ENCODE measurements at regions not wholly inside any gene's neighbourhood (a gene's known extent, or its start where the extent isn't known, plus 50 kb on each side); places are given as distances from the start of the nearest gene placed in this dataset.
A peak's percentile ranks its signal among the peaks of the same experiment; 100 is the strongest.

GRCh38 chr1:4494558-4494957 lies 159.9 kb upstream of the AJAP1 start:
- H3K4me3 ChIP-seq (ENCODE audit: low read depth, low read length) = no peak overlapping the region
- TF ChIP-seq CTCF (IDR thresholded peaks at IDR 0.05; ENCODE audit: low read depth, low read length, missing control alignments) = peak; percentile 12
- no peak for DNase-seq (ENCODE audit: low read depth)

GRCh38 chr1:4495809-4496208 lies 158.6 kb upstream of the AJAP1 start:
- no peak overlapping the region for H3K4me3 ChIP-seq (ENCODE audit: low read depth, low read length)
- TF ChIP-seq CTCF (IDR thresholded peaks at IDR 0.05; ENCODE audit: low read depth, low read length, missing control alignments) = no peak
- DNase-seq (ENCODE audit: low read depth) = no peak

- TF ChIP-seq CTCF (IDR thresholded peaks at IDR 0.05; ENCODE audit: low read depth, low read length, missing control alignments) = no peak
- no peak overlapping the region for H3K4me3 ChIP-seq (ENCODE audit: low read depth, low read length)
- no peak for DNase-seq (ENCODE audit: low read depth)
Measured at GRCh38 chr1:4500441-4500840, 154.0 kb upstream of the AJAP1 start.

- H3K4me3 ChIP-seq (ENCODE audit: low read depth, low read length) = no peak overlapping the region
- no peak for DNase-seq (ENCODE audit: low read depth)
- no peak for TF ChIP-seq CTCF (IDR thresholded peaks at IDR 0.05; ENCODE audit: low read depth, low read length, missing control alignments)
Measured at GRCh38 chr1:4506591-4506990, 147.8 kb upstream of the AJAP1 start.

- DNase-seq (ENCODE audit: low read depth) = no peak
- no peak overlapping the region for H3K4me3 ChIP-seq (ENCODE audit: low read depth, low read length)
- no peak for TF ChIP-seq CTCF (IDR thresholded peaks at IDR 0.05; ENCODE audit: low read depth, low read length, missing control alignments)
Measured at GRCh38 chr1:4509206-4509605, 145.2 kb upstream of the AJAP1 start.

- TF ChIP-seq CTCF (IDR thresholded peaks at IDR 0.05; ENCODE audit: low read depth, low read length, missing control alignments) = no peak
Measured at GRCh38 chr1:4510276-4510691, 144.1 kb upstream of the AJAP1 start.

GRCh38 chr1:4511374-4511773 lies 143.0 kb upstream of the AJAP1 start:
- DNase-seq (ENCODE audit: low read depth) = no peak
- TF ChIP-seq CTCF (IDR thresholded peaks at IDR 0.05; ENCODE audit: low read depth, low read length, missing control alignments) = no peak
- H3K4me3 ChIP-seq (ENCODE audit: low read depth, low read length) = no peak overlapping the region

More at GRCh38 chr1:4510276-4510691, 144.1 kb upstream of the AJAP1 start:
- H3K4me3 ChIP-seq (ENCODE audit: low read depth, low read length) = no peak overlapping the region
- DNase-seq (ENCODE audit: low read depth) = no peak
